GM23338 (cell line): ENCODE measurements at regions not wholly inside any gene's neighbourhood (a gene's known extent, or its start where the extent isn't known, plus 50 kb on each side); places are given as distances from the start of the nearest gene placed in this dataset.

Experiments
- ATAC-seq: fragments of 200-7000 bp; cut with Tn5 transposase; 3 replicates; pipeline ENCODE4 v1.9.1; 2020
- DNase-seq: peaks from one replicate; pipeline ENCODE4 v3.0.0-alpha.2; 2015; ENCODE audit warnings: low spot score
- H2AFZ ChIP-seq: fragments of 200-600 bp; sonication (generic); 2 replicates; pipeline ENCODE4 v1.8.0; 2016; ENCODE audit warnings: antibody characterized with exemption, mild to moderate bottlenecking, moderate library complexity
- H3F3A ChIP-seq: fragments of 200-600 bp; sonication (generic); replicated peaks from 2 replicates; pipeline ENCODE4 v1.8.0; 2017; ENCODE audit warnings: antibody characterized with exemption, mixed run types, low read depth
- H3K27ac ChIP-seq: fragments of 200-600 bp; sonication (generic); 2 replicates; pipeline ENCODE4 v1.6.1; 2016; ENCODE audit warnings: low read depth
- H3K27me3 ChIP-seq: fragments of 200-600 bp; sonication (generic); 2 replicates; pipeline ENCODE4 v1.8.0; 2016; ENCODE audit warnings: mild to moderate bottlenecking, mixed run types, moderate library complexity; ENCODE audit not compliant: insufficient read depth
- H3K36me3 ChIP-seq: fragments of 200-600 bp; sonication (generic); 2 replicates; pipeline ENCODE4 v1.8.0; 2016; ENCODE audit warnings: mild to moderate bottlenecking; ENCODE audit not compliant: insufficient read depth
- H3K4me1 ChIP-seq: fragments of 200-600 bp; sonication (generic); 2 replicates; pipeline ENCODE4 v1.8.0; 2016; ENCODE audit warnings: mild to moderate bottlenecking, moderate library complexity; ENCODE audit not compliant: insufficient read depth
- H3K4me2 ChIP-seq: fragments of 200-600 bp; sonication (generic); 2 replicates; pipeline ENCODE4 v1.7.1; 2017; ENCODE audit warnings: mixed run types
- H3K4me3 ChIP-seq: fragments of 200-600 bp; sonication (generic); 2 replicates; pipeline ENCODE4 v1.6.1; 2016; ENCODE audit warnings: mixed run types
- H3K79me2 ChIP-seq: fragments of 200-600 bp; sonication (generic); replicated peaks from 2 replicates; pipeline ENCODE4 v1.8.0; 2017; ENCODE audit warnings: mild to moderate bottlenecking; ENCODE audit not compliant: insufficient read depth
- H3K9me2 ChIP-seq: fragments of 200-600 bp; sonication (generic); 2 replicates; pipeline ENCODE4 v1.8.0; 2017; ENCODE audit not compliant: insufficient read depth
- H4K20me1 ChIP-seq: fragments of 200-600 bp; sonication (generic); replicated peaks from 2 replicates; pipeline ENCODE4 v1.8.0; 2017; ENCODE audit warnings: mild to moderate bottlenecking; ENCODE audit not compliant: insufficient read depth
- H3K27ac Mint-ChIP-seq: 2 replicates; pipeline ENCODE4 v1.8.0; 2020; ENCODE audit warnings: inconsistent platforms, mild to moderate bottlenecking, moderate library complexity, mixed read lengths
- H3K27me3 Mint-ChIP-seq: 3 replicates; pipeline ENCODE4 v1.8.0; 2022; ENCODE audit warnings: low read depth, mild to moderate bottlenecking, moderate library complexity, mixed read lengths, inconsistent platforms; ENCODE audit not compliant: insufficient read depth, poor library complexity
- H3K36me3 Mint-ChIP-seq: 3 replicates; pipeline ENCODE4 v1.8.0; 2021; ENCODE audit warnings: low read depth, mild to moderate bottlenecking, inconsistent platforms, moderate library complexity, mixed read lengths
- H3K4me1 Mint-ChIP-seq: 3 replicates; pipeline ENCODE4 v1.8.0; 2020; ENCODE audit warnings: mild to moderate bottlenecking, inconsistent platforms, mixed read lengths
- H3K4me3 Mint-ChIP-seq: 3 replicates; pipeline ENCODE4 v1.8.0; 2021; ENCODE audit warnings: moderate library complexity, mild to moderate bottlenecking, inconsistent platforms, mixed read lengths
- H3K9me3 Mint-ChIP-seq: 3 replicates; pipeline ENCODE4 v1.8.0; 2020; ENCODE audit warnings: moderate library complexity, mild to moderate bottlenecking, inconsistent platforms, mixed read lengths
- CREB1 ChIP-seq: fragments of 250-450 bp; sonication (Bioruptor Pico); IDR thresholded peaks from 2 replicates; pipeline ENCODE4 v1.5.0; 2020; ENCODE audit warnings: low read depth, mild to moderate bottlenecking, moderate library complexity
- EZH2 ChIP-seq: fragments of 200-600 bp; sonication (generic); IDR thresholded peaks from one replicate; pipeline ENCODE4 v1.8.0; 2017; ENCODE audit warnings: antibody characterized with exemption, mild to moderate bottlenecking, low read depth; ENCODE audit not compliant: unreplicated experiment
- EZH2phosphoT487 ChIP-seq: fragments of 200-600 bp; sonication (generic); IDR thresholded peaks from one replicate; pipeline ENCODE4 v1.8.1; 2018; ENCODE audit warnings: antibody characterized with exemption; ENCODE audit not compliant: unreplicated experiment
- JUNB ChIP-seq: IDR thresholded peaks from one replicate; pipeline ENCODE4 v1.6.1; 2016; ENCODE audit warnings: antibody characterized with exemption; ENCODE audit not compliant: unreplicated experiment
- NANOG ChIP-seq: IDR thresholded peaks from 2 replicates; pipeline ENCODE4 v1.6.1; 2016; ENCODE audit warnings: antibody characterized with exemption, borderline replicate concordance
- POLR2AphosphoS5 ChIP-seq: IDR thresholded peaks from 2 replicates; pipeline ENCODE4 v1.6.1; 2016; ENCODE audit warnings: antibody characterized with exemption, low read depth
- STAT1 ChIP-seq: IDR thresholded peaks from one replicate; pipeline ENCODE4 v1.6.1; 2016; ENCODE audit warnings: antibody characterized with exemption; ENCODE audit not compliant: unreplicated experiment
- ZNF114 ChIP-seq: fragments of 250-450 bp; sonication (Bioruptor Pico); IDR thresholded peaks from 2 replicates; pipeline ENCODE4 v1.5.0; 2020; ENCODE audit warnings: mild to moderate bottlenecking, moderate library complexity
- ZNF331 ChIP-seq: fragments of 250-450 bp; sonication (Bioruptor Pico); IDR thresholded peaks from 2 replicates; pipeline ENCODE4 v1.5.0; 2020; ENCODE audit warnings: low read depth, mild to moderate bottlenecking, moderate library complexity
- TF ChIP-seq, protein P1 (sequence below): IDR thresholded peaks from one replicate; pipeline ENCODE4 v1.6.1; 2018; ENCODE audit warnings: antibody characterized with exemption; ENCODE audit not compliant: unreplicated experiment
- TF ChIP-seq, protein P2 (sequence below): IDR thresholded peaks from 2 replicates; pipeline ENCODE4 v1.6.1; 2016; ENCODE audit warnings: antibody characterized with exemption
- TF ChIP-seq, protein P3 (sequence below), 2 experiments: fragments of 200-600 bp in 1 of 2; sonication (generic) in 1 of 2; conservative IDR thresholded peaks; 2 replicates each; pipeline versions ENCODE4 v1.5.1 to v1.6.1; 2016 to 2017; ENCODE audit warnings: antibody characterized with exemption in 2 of 2, low read depth in 2 of 2, mild to moderate bottlenecking in 2 of 2, moderate library complexity in 1 of 2
- TF ChIP-seq, protein P4 (sequence below): fragments of 250-450 bp; sonication (Bioruptor Pico); IDR thresholded peaks from 2 replicates; pipeline ENCODE4 v1.5.0; 2020; ENCODE audit warnings: mild to moderate bottlenecking, moderate library complexity

DNA sequence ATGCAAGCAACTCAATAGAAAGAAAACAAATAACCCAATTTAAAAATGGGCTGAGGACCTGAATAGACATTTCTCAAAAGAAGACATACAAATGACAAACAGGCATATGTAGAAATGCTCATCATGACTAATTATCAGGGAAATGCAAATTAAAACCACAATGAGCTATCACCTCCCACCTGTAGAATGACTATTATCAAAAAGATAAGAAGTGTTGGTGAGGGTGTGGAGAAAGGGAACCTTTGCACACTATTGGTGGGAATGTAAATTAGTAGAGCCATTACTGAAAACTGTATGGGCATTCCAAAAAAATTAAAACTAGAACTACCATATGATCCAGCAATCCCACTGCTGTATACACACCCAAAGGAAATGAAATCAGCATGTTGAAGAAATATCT lies 212.2 kb downstream of the SUCLA2 start:
- Mint-ChIP-seq H3K4me3 (no peak overlapping the region), H3K4me1 (no peaks in the 10 kb centered on the region), H3K27ac (no peak overlapping the region), H3K27me3 (peaks cover 1% of the 10 kb centered on the region), H3K36me3 (peaks cover 26% of the 10 kb centered on the region), H3K9me3 (peaks cover 45% of the 10 kb centered on the region)
- H3K4me3 ChIP-seq, result no peak overlapping the region
- TF ChIP-seq ZNF114 (CRISPR knock-in tag), result no peak
- no peak for TF ChIP-seq STAT1
- TF ChIP-seq, protein P1, sequence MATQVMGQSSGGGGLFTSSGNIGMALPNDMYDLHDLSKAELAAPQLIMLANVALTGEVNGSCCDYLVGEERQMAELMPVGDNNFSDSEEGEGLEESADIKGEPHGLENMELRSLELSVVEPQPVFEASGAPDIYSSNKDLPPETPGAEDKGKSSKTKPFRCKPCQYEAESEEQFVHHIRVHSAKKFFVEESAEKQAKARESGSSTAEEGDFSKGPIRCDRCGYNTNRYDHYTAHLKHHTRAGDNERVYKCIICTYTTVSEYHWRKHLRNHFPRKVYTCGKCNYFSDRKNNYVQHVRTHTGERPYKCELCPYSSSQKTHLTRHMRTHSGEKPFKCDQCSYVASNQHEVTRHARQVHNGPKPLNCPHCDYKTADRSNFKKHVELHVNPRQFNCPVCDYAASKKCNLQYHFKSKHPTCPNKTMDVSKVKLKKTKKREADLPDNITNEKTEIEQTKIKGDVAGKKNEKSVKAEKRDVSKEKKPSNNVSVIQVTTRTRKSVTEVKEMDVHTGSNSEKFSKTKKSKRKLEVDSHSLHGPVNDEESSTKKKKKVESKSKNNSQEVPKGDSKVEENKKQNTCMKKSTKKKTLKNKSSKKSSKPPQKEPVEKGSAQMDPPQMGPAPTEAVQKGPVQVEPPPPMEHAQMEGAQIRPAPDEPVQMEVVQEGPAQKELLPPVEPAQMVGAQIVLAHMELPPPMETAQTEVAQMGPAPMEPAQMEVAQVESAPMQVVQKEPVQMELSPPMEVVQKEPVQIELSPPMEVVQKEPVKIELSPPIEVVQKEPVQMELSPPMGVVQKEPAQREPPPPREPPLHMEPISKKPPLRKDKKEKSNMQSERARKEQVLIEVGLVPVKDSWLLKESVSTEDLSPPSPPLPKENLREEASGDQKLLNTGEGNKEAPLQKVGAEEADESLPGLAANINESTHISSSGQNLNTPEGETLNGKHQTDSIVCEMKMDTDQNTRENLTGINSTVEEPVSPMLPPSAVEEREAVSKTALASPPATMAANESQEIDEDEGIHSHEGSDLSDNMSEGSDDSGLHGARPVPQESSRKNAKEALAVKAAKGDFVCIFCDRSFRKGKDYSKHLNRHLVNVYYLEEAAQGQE, result no peak
- TF ChIP-seq, protein P2, sequence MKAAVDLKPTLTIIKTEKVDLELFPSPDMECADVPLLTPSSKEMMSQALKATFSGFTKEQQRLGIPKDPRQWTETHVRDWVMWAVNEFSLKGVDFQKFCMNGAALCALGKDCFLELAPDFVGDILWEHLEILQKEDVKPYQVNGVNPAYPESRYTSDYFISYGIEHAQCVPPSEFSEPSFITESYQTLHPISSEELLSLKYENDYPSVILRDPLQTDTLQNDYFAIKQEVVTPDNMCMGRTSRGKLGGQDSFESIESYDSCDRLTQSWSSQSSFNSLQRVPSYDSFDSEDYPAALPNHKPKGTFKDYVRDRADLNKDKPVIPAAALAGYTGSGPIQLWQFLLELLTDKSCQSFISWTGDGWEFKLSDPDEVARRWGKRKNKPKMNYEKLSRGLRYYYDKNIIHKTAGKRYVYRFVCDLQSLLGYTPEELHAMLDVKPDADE, result no peak
- no peak for TF ChIP-seq NANOG
- TF ChIP-seq EZH2, result no peak
- no peak for TF ChIP-seq JUNB
- TF ChIP-seq, protein P3, sequence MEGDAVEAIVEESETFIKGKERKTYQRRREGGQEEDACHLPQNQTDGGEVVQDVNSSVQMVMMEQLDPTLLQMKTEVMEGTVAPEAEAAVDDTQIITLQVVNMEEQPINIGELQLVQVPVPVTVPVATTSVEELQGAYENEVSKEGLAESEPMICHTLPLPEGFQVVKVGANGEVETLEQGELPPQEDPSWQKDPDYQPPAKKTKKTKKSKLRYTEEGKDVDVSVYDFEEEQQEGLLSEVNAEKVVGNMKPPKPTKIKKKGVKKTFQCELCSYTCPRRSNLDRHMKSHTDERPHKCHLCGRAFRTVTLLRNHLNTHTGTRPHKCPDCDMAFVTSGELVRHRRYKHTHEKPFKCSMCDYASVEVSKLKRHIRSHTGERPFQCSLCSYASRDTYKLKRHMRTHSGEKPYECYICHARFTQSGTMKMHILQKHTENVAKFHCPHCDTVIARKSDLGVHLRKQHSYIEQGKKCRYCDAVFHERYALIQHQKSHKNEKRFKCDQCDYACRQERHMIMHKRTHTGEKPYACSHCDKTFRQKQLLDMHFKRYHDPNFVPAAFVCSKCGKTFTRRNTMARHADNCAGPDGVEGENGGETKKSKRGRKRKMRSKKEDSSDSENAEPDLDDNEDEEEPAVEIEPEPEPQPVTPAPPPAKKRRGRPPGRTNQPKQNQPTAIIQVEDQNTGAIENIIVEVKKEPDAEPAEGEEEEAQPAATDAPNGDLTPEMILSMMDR (conservative IDR thresholded peaks at IDR 0.05; ENCODE audit: low read depth in 2 of 2), result no peak
- no peak for TF ChIP-seq EZH2phosphoT487
- no peak for TF ChIP-seq POLR2AphosphoS5
- TF ChIP-seq CREB1 (CRISPR knock-in tag), result no peak
- TF ChIP-seq, protein P4, sequence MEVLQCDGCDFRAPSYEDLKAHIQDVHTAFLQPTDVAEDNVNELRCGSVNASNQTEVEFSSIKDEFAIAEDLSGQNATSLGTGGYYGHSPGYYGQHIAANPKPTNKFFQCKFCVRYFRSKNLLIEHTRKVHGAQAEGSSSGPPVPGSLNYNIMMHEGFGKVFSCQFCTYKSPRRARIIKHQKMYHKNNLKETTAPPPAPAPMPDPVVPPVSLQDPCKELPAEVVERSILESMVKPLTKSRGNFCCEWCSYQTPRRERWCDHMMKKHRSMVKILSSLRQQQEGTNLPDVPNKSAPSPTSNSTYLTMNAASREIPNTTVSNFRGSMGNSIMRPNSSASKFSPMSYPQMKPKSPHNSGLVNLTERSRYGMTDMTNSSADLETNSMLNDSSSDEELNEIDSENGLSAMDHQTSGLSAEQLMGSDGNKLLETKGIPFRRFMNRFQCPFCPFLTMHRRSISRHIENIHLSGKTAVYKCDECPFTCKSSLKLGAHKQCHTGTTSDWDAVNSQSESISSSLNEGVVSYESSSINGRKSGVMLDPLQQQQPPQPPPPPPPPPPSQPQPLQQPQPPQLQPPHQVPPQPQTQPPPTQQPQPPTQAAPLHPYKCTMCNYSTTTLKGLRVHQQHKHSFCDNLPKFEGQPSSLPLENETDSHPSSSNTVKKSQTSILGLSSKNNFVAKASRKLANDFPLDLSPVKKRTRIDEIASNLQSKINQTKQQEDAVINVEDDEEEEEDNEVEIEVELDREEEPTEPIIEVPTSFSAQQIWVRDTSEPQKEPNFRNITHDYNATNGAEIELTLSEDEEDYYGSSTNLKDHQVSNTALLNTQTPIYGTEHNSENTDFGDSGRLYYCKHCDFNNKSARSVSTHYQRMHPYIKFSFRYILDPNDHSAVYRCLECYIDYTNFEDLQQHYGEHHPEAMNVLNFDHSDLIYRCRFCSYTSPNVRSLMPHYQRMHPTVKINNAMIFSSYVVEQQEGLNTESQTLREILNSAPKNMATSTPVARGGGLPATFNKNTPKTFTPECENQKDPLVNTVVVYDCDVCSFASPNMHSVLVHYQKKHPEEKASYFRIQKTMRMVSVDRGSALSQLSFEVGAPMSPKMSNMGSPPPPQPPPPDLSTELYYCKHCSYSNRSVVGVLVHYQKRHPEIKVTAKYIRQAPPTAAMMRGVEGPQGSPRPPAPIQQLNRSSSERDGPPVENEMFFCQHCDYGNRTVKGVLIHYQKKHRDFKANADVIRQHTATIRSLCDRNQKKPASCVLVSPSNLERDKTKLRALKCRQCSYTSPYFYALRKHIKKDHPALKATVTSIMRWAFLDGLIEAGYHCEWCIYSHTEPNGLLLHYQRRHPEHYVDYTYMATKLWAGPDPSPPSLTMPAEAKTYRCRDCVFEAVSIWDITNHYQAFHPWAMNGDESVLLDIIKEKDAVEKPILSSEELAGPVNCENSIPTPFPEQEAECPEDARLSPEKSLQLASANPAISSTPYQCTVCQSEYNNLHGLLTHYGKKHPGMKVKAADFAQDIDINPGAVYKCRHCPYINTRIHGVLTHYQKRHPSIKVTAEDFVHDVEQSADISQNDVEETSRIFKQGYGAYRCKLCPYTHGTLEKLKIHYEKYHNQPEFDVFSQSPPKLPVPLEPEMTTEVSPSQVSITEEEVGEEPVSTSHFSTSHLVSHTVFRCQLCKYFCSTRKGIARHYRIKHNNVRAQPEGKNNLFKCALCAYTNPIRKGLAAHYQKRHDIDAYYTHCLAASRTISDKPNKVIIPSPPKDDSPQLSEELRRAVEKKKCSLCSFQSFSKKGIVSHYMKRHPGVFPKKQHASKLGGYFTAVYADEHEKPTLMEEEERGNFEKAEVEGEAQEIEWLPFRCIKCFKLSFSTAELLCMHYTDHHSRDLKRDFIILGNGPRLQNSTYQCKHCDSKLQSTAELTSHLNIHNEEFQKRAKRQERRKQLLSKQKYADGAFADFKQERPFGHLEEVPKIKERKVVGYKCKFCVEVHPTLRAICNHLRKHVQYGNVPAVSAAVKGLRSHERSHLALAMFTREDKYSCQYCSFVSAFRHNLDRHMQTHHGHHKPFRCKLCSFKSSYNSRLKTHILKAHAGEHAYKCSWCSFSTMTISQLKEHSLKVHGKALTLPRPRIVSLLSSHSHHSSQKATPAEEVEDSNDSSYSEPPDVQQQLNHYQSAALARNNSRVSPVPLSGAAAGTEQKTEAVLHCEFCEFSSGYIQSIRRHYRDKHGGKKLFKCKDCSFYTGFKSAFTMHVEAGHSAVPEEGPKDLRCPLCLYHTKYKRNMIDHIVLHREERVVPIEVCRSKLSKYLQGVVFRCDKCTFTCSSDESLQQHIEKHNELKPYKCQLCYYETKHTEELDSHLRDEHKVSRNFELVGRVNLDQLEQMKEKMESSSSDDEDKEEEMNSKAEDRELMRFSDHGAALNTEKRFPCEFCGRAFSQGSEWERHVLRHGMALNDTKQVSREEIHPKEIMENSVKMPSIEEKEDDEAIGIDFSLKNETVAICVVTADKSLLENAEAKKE (CRISPR knock-in tag), result no peak
- no peak for TF ChIP-seq ZNF331
- ATAC-seq, result no peak
- H3K27me3 ChIP-seq, result no peaks in the 10 kb centered on the region
- H3K27ac ChIP-seq, result no peak overlapping the region
- H3K36me3 ChIP-seq, result no peaks in the 10 kb centered on the region
- no peaks in the 10 kb centered on the region for H3F3A ChIP-seq
- no peaks in the 10 kb centered on the region for H3K4me1 ChIP-seq
- no peak overlapping the region for H2AFZ ChIP-seq
- no peaks in the 10 kb centered on the region for H4K20me1 ChIP-seq
- H3K4me2 ChIP-seq, result no peak overlapping the region
- H3K79me2 ChIP-seq, result no peaks in the 10 kb centered on the region
- H3K9me2 ChIP-seq, result no peaks in the 10 kb centered on the region
- no peak for DNase-seq
